Ecto neural progenitor cell (in vitro differentiated cells): ENCODE measurements at regions not wholly inside any gene's neighbourhood (a gene's known extent, or its start where the extent isn't known, plus 50 kb on each side); places are given as distances from the start of the nearest gene placed in this dataset.

Source experiments
- DNase-seq: peaks from one replicate; pipeline ENCODE4 v3.0.0-alpha.2; 2018; ENCODE audit warnings: low spot score

- DNase-seq, result no peak
Measured at GRCh38 chr20:24738981-24739633, 210.0 kb upstream of the CST7 start.

GRCh38 chr20:24739746-24740145 lies 209.3 kb upstream of the CST7 start:
- DNase-seq, result no peak

GRCh38 chr20:24741493-24742072 lies 207.5 kb upstream of the CST7 start:
- DNase-seq, result peak; percentile 28

GRCh38 chr20:24742436-24742835 lies 206.6 kb upstream of the CST7 start:
- peak; percentile 32 for DNase-seq

DNA sequence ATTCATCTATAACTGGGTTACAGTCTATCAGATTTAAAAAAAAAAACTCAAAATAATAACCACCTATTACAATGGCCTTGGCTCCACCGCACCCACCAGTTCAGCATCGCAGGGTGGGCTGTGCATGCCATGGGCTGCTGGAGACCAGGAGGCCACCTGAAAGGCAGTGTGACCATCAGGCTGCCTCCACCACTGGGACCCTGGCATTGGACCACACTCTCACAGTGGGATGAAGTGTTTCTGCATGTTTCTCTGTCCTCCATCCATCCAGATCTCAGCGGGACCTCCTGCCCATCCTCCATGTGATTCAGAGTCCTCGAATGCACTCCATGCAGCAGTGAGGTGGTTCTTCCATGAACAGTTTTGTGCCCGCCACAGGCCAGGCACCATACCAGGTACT lies 206.1 kb upstream of the CST7 start:
- DNase-seq, result peak; percentile 25

- DNase-seq, result no peak
Measured at GRCh38 chr20:24743641-24744040, 205.4 kb upstream of the CST7 start.

GRCh38 chr20:24744747-24745146 lies 204.3 kb upstream of the CST7 start:
- peak; percentile 20 for DNase-seq

DNA sequence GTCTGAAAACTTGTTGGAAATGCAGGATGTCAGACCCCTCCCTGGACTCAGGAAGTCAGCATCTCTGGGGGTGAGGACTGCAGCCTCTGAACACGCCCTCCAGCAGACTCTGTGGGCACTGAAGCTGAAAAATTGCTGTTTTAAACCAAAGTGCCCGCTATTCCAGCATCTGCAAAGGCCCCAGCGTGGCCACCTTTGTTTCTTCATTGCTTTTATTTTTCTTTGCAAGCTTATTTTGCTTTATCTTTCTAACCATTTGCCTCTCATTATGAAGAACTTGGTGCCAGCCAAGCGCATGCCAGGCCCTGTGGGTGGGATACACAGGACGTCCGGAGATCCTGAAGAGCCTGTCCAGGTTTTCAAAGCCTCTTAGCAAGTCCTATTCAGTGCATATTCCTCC lies 203.9 kb upstream of the CST7 start:
- DNase-seq, result peak; percentile 26

- DNase-seq, result peak; percentile 27
Measured at GRCh38 chr20:24745617-24746350, 203.3 kb upstream of the CST7 start.

- peak; percentile 39 for DNase-seq
Measured at GRCh38 chr20:24746351-24746685, 202.8 kb upstream of the CST7 start.

- peak; percentile 42 for DNase-seq
Measured at GRCh38 chr20:24747010-24747712, 201.9 kb upstream of the CST7 start.

DNA sequence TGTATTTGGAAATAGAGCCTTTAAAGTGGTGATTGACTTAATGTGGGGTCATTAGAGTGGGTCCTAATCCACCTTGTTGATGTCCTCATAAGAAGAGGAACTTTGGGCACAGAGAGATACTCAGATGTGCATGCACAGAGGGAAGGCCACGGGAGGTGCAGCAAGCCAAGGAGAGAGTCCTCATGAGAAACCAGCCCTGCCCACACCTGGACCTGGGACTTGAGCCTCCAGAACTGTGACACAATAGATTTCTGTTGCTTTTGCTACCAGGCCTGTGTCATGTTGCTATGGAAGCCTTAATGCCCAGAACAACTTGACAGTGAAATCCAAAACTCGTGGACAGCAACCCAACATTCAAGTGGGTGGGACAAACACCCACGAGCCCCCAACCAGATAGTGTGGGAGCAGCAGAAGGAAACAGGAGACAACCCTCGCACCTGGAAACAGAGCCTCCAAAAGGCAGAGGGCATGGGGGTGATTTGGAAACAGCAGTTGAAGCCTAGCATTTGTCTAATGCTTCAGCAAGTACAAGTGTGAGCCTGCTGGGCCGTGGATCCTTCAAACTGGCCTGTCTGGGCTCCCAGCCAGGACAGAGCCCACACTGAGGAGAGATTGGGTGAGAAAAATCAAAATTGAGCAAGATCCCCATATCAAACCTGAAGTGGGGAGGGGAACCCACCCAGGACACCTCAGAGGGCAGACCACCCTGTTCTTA lies 201.0 kb upstream of the CST7 start:
- peak; percentile 31 for DNase-seq

DNA sequence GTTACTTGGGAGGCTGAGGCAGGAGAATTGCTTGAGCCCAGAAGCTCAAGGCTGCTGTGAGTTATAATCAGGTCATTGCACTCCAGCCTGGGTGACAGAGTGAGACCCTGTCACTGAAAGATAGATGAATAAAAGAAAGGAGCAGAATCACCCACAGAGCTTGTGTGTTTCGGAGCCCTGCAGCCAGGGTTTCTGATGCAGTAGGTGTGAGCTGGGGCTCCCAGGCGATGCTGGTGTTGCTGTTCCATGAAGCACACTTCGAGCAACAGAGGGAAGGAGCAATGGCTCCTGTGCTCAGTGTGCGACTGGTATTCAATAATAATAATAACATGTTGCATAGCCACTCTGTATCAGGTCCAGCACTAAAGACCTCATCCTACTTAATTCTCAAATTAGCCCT lies 197.5 kb upstream of the CST7 start:
- DNase-seq, result no peak

DNA sequence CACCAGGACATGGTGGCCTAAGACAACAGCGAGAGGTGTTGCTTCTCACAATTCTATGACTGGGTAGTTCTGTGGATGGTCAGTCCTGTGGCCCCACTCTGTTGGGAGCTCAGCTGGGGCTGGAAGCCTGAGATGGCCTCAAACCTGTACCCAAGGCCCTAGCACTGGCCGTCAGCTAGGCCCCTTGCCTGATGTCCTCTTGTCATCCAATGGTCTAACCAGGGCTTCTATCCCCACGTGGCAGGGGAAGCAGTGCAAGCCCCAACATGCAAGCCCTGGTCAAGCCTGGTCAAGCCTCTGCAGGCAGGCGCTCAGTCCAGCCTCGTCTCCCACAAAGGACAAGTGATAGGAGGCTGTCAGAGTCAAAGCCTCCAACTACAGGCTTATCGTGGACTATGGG lies 196.5 kb upstream of the CST7 start:
- DNase-seq, result peak; percentile 29

- peak; percentile 23 for DNase-seq
Measured at GRCh38 chr20:24753130-24753529, 195.9 kb upstream of the CST7 start.

GRCh38 chr20:24754691-24755090 lies 194.4 kb upstream of the CST7 start:
- peak; percentile 23 for DNase-seq

GRCh38 chr20:24755411-24755922 lies 193.6 kb upstream of the CST7 start:
- DNase-seq, result peak; percentile 32

DNA sequence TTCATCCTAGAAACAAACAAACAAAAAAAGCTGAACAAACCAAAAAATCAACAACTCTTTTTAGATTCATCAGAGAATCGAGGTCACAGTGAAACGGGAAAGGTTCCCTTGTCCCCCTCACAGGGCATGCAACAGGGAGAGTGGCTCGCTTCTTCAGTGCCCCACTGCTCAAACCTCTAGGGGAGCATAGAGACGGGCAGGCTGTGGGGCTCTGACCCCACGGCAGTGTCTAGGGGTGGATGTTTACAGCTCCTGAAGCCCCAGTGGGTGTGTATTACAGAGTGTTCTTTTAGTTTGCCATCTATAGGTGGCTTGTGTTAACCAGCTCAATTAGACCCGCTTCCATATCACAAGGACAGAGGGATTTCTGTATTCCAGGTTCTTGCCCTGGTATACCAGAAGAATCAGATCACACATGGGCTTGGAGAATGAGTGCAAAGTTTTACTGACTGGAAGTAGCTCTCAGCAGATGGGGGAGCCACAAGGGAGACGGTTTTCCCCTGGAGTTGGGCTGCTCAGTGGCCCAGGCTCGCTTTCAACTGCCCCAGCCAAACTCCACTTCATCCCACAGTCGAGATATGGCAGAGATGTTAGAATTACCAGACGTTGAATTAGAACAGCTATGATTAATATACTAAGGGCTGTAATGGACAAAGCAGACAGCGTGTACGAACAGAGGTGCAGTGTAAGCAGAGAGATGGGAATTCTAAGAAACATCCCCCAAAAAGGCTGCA lies 192.6 kb upstream of the CST7 start:
- DNase-seq, result peak; percentile 28

DNA sequence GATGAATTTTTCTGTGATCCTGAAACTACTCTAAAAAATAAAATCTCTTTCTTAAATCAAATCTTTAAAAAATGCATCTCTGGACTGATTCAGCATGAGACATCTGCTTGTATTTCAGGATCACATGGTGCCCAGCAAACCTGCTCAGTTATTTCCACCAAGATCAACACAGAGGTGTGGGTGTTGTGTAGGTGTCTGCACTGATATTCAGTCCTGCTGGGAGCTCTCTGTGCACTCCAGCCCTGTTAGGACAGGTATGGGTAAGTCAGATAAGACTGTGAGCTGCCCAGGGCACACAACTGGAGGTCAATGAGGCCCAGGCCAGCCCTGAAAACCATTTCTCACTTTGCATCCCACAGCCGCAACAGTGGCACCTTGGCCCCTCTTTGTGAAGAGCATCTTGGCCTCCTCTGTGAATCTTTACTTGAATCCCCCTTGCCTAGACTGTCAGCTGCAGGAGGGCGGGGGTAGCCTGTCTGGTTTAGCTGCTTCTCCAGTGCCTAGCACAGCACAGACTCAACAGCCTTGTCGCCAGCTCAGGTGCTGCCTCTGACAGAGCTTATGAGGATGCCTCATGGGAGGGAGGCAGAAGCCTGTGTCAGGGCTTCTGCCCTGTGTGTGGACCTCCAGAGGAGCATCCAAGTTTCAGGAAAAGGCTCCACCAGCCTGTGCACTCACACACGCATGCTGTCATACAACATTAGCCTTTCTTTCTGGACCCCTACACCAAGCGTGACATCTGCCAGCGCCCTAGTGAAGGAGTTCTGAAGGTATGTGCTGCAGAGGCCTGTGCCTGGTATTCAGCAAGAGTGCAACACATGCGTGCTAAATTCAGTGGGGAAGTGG lies 187.6 kb upstream of the CST7 start:
- DNase-seq, result peak; percentile 26

GRCh38 chr20:24762371-24762770 lies 186.7 kb upstream of the CST7 start:
- peak; percentile 29 for DNase-seq
